Heart right ventricle (tissue), 16 donors: ENCODE measurements at regions not wholly inside any gene's neighbourhood (a gene's known extent, or its start where the extent isn't known, plus 50 kb on each side); places are given as distances from the start of the nearest gene placed in this dataset.
A peak's percentile ranks its signal among the peaks of the same experiment; 100 is the strongest.
"Not testable (repeated sequence)": the region's sequence is repeated elsewhere in the genome, so short reads cannot be mapped to it uniquely, and the experiment has no call there.

Experiments
- ATAC-seq, 8 donors: fragments of 200-7000 bp; cut with Tn5 transposase; one replicate each; pipeline ENCODE4 v1.9.1; 2020; ENCODE audit warnings: mild to moderate bottlenecking in 8 of 8, moderate library complexity in 8 of 8, moderate number of reproducible peaks in 1 of 8
- DNase-seq, 2 donors: peaks; one replicate each; pipeline ENCODE4 v3.0.0-alpha.2; 2020
- H3K27ac ChIP-seq, 10 donors: fragments of 200-600 bp; sonication (generic) in 2 of 10; one replicate each; pipeline versions ENCODE4 v1.5.0 to v1.8.0; 2020 to 2022; ENCODE audit warnings: mild to moderate bottlenecking in 3 of 10
- H3K27me3 ChIP-seq, 7 donors: fragments of 200-600 bp; one replicate each; pipeline ENCODE4 v1.8.0; 2021 to 2022; ENCODE audit warnings: mild to moderate bottlenecking in 2 of 7
- H3K36me3 ChIP-seq, 9 donors: fragments of 200-600 bp; sonication (generic) in 1 of 9; one replicate each; pipeline versions ENCODE4 v1.5.0 to v1.8.0; 2020 to 2022; ENCODE audit warnings: mild to moderate bottlenecking in 2 of 9
- H3K4me1 ChIP-seq, 9 donors: fragments of 200-600 bp; sonication (generic) in 1 of 9; one replicate each; pipeline versions ENCODE4 v1.5.0 to v1.8.0; 2020 to 2022; ENCODE audit warnings: mild to moderate bottlenecking in 4 of 9
- H3K4me3 ChIP-seq, 10 donors: fragments of 200-600 bp; sonication (generic) in 2 of 10; one replicate each; pipeline versions ENCODE4 v1.5.0 to v1.8.0; 2020 to 2022; ENCODE audit warnings: mild to moderate bottlenecking in 7 of 10, moderate library complexity in 2 of 10
- H3K9me3 ChIP-seq, 11 donors: fragments of 200-600 bp in 10 of 11; sonication (generic) in 2 of 11; one replicate each; pipeline versions ENCODE4 v1.5.0 to v1.8.0; 2013 to 2022; ENCODE audit warnings: mild to moderate bottlenecking in 2 of 11, control low read depth in 1 of 11, moderate library complexity in 1 of 11
- CTCF ChIP-seq, 9 donors: fragments of 200-600 bp; sonication (generic) in 2 of 9; IDR thresholded peaks; one replicate each; pipeline versions ENCODE4 v1.5.0 to v1.8.0; 2021 to 2022; ENCODE audit warnings: antibody characterized with exemption in 9 of 9, mild to moderate bottlenecking in 5 of 9, moderate library complexity in 1 of 9
- WGBS, 2 donors: extraction: QIAGEN DNeasy Blood & Tissue Kit; methylation state at CpG; one replicate each; pipeline ENCODE4 v1.1.7; 2013; ENCODE audit warnings: inconsistent platforms in 1 of 2; 5-methylcytosine and 5-hydroxymethylcytosine counted together
- intact Hi-C, 10 donors: fragments of 100-400 bp; cut with DNase I; formaldehyde crosslinking; loops; one replicate each; pipeline versions ENCODE4 v1.11.1 to v1.14.2; 2022
- donor health status: Arrhythmogenic right ventricular cardiomyopathy.
- donor health status: ischemic (EF 13 %, LVEDD 7.1; RV severe dilation, severe dysfunction).
- donor health status: healthy with polysubstance abuse.
- donor health status: DM: no; HTN: yes; CAD: no.
- donor health status: DM: no; HTN: no; CAD: no.
- donor health status: ischemic (EF 25% LVEDD 6.9; RV normal size, moderate dysfunction).
- donor health status: ischemic (EF 25% LVEDD 5.7; RV mildly dilated, moderate dysfunction).
- donor health status: healthy.
- donor health status: DM: yes; HTN: yes; CAD: no.
- donor health status: Ischemic cardiomyopathy.
- donor health status: ischemic (EF 35%, LVEDD 5.7; RV mildly dilated, moderate dysfunction).
- donor health status: nonischemic (EF 11% LVEDD 7.7; RV severe dilation, severe dysfunction).
- donor health status: DM: yes; HTN: yes; CAD: no.
- donor health status: PGD.
- donor health status: ischemic (EF 29% LVEDD 5.4; RV normal size, mild dysfunction).
- donor health status: nonischemic (EF 23%, LVEDD 6.1; RV moderate dilation, normal function).

- H3K4me3 ChIP-seq = no peak overlapping the region
- no peaks in the 10 kb centered on the region for H3K27me3 ChIP-seq
- H3K36me3 ChIP-seq = no peaks in the 10 kb centered on the region
- intact Hi-C loops = no loop called here
- TF ChIP-seq CTCF (IDR thresholded peaks at IDR 0.05) = no peak
- ATAC-seq = no peak
- no peak for DNase-seq
- H3K4me1 ChIP-seq = peaks cover 0 to 49% (median 10%) of the 10 kb centered on the region in 9 donors
- 98 to 99% methylated on average over 7 of the region's 7 CpGs for WGBS, 2 donors
- H3K9me3 ChIP-seq = peaks cover 0 to 5% (median 0%) of the 10 kb centered on the region in 11 donors
- H3K27ac ChIP-seq = peak overlapping the region in 1 of 10 donors; percentile 72
Measured at GRCh38 chr15:92848464-92848851, 51.7 kb upstream of the CHD2 start.

GRCh38 chr15:92848852-92849598, 51.1 kb upstream of the CHD2 start:
- 84% methylated on average over 13 of the region's 13 CpGs for WGBS, 2 donors
- Histone ChIP-seq H3K27me3 (peaks cover 0 to 2% (median 0%) of the 10 kb centered on the region in 7 donors), H3K4me1 (peaks cover 0 to 47% (median 10%) of the 10 kb centered on the region in 9 donors), H3K27ac (peak overlapping the region in 1 of 10 donors; percentile 72), H3K9me3 (peaks cover 0 to 5% (median 0%) of the 10 kb centered on the region in 11 donors), H3K4me3 (no peak overlapping the region), H3K36me3 (no peaks in the 10 kb centered on the region)
- TF ChIP-seq CTCF (IDR thresholded peaks at IDR 0.05) = no peak
- intact Hi-C loops = no loop called here
- DNase-seq (no peak), ATAC-seq (peak in 2 of 8 donors; percentile 8 to 29)

GRCh38 chr15:92850218-92850617, 49.9 kb upstream of the CHD2 start:
- H3K36me3 ChIP-seq, DNase-seq, H3K27ac ChIP-seq, H3K9me3 ChIP-seq, ATAC-seq, H3K27me3 ChIP-seq, H3K4me3 ChIP-seq, intact Hi-C loops: not testable (repeated sequence)
- peaks cover 0 to 35% (median 7%) of the 10 kb centered on the region in 9 donors for H3K4me1 ChIP-seq
- WGBS, 2 donors = 93 to 97% methylated on average over 3 of the region's 3 CpGs
